ENCODE measurements at regions not wholly inside any gene's neighbourhood (a gene's known extent, or its start where the extent isn't known, plus 50 kb on each side); places are given as distances from the start of the nearest gene placed in this dataset.
"Not testable (repeated sequence)": the region's sequence is repeated elsewhere in the genome, so short reads cannot be mapped to it uniquely, and the experiment has no call there.

DNA sequence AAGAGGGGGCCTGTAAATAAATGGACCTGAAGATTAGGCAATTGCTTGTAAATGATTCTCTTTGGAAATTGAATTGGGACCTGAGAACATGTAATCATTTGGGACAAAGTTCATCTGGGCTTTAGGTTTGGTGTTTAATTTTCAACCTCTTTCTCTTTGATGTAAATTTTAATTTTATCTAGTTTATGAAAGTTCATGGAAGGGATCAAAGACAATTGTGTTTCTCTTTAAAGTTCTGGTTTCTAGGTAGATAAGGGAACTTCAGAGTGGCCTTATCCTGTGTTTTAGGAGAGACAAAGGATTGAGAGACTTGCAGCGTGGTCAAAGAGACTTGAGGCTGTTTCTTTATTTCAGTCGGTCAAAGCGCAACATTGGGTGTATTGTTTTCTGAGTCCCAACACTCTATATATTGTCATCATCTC, 1108.3 kb downstream of the TBL1XR1 start:
- intact Hi-C loops (cut with micrococcal nuclease), result no loop called here

DNA sequence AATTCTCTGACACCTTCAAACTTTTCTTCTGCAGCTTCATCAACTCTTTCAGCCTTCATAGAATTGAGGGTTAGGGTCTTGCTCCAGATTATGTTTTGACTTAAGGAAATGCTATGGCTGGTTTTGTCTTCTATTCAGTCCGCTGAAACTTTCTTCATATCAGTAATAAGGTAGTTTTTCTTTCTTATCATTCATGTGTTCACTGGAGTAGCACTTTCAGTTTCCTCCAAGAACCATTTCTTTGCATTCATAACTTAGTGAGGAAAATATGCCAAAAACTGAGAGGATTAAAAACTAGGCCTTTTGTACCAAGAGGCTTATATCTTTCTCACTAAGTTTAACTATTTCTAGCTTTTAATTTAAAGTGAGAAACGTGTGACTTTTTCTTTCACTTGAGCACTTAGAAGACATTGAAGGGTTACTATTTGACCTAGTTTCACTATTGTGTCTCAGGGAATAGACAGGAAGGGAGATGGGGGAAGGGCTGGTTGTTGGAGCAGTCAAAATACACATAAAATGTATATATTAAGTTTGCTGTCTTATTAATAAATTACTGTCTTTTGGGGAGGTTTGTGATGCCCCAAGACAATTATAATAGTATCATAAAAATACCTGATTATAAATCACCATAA, 1110.1 kb downstream of the TBL1XR1 start:
- intact Hi-C loops (cut with micrococcal nuclease), result no loop called here

DNA sequence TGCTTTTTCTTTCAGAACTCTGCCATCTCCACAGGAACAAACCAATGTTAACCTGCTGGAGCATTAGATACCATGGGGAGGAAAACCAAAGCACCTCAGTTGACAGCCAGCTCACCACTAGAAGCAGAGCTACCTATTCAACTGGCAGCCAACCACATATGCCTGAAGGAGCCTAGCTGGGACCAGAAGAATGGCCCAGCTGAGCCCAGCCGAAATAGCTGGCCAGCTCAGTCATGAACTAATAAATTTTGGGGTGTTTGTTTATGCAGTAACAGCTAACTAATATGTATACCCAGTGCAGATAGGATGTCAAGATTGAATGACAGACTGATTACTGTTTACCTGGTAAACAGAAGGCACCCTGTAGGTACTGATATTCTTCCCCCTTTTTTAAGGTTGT, 1117.5 kb downstream of the TBL1XR1 start:
- intact Hi-C loops (cut with micrococcal nuclease), result no loop called here

DNA sequence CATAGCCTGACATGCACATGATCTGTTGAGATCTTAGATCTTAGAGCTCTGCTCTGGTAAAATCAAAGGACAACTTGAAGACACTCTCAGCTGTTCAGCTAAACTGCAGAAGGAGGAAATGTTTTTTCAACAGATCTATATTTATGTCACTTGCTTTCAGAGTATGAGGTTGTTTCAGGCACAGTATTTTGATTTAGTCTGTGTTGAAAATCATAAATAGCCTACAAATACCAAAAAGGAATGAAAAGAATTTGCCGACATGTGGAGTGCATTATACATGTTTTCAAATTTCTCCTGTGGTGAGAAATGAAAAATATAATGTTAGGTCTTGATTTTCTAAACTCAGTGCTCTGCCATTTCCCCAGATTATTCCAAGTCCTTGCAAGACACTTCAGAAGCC, 1118.4 kb downstream of the TBL1XR1 start:
- intact Hi-C loops (cut with micrococcal nuclease), result no loop called here

DNA sequence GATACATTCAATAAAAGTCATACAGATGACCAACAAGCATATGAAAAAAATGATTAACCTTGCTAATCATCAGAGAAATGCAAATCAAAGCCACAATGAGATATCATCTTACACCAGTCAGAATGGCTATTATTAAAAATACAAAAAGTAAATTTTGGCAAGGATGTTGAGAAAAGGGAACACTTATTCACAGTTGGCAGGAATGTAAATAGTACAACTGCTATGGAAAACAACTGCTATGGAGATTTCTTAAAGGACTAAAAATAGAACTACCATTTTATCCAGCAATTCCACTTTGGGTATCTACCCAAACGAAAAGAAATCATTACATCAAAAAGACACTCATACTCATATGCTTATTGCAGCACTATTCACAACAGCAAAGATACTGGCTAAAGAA, 1121.8 kb downstream of the TBL1XR1 start:
- intact Hi-C loops (cut with micrococcal nuclease), result no loop called here

DNA sequence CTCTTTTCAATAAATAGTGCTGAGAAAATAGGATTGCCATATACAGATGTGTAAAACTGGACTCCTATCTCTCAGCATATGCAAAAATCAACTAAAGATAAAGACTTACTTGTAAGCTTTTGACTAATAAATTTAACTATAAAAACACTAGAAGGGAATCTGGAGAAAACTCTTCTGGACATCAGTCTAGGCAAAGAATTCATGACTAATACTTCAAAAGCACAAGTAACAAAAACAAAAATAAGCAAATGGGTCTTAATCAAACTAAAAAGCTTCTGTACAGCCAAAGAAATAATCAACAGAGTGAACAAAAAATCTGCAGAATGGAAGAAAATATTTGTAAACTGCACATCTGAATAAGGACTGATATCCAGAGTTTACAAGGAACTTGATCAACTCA, 1122.2 kb downstream of the TBL1XR1 start:
- intact Hi-C loops (cut with micrococcal nuclease), result no loop called here

DNA sequence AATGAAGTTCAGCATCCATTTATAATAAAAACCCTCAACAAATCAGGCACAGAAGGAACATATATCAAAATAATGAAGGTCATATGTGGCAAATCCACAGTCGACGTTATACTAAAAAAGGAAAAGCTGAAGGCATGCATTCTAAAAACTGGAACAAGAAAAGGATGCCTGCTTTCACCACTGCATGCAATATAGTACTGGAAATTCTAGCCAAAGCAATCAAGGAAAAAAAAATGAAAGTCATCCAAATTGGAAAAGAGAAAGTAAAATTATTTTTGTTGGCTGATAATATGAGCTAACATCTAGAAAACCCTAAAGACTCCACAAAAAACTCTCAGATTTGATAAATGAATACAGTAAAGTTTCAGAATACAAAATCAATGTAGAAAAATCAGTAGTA, 1123.2 kb downstream of the TBL1XR1 start:
- intact Hi-C loops (cut with micrococcal nuclease), result no loop called here

DNA sequence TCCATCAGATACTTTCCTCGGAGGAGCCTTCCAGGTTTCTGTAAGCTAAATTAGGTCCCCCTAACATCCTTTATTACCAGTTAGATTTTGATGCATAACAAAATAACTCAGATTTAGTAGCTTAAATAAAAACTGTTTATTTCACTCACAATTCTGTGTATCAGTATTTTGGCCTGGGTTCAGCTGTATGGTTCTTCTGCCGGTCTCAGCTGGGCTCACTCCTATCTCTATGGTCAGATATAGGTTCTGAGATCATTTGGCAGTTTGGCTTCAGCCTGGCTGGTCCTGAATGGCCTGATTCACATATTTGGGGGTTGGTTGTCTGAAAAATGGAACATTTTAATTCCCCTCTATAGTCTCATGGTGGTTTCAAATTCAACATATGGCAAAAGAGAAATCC, 1125.3 kb downstream of the TBL1XR1 start:
- intact Hi-C loops (cut with micrococcal nuclease), result no loop called here

DNA sequence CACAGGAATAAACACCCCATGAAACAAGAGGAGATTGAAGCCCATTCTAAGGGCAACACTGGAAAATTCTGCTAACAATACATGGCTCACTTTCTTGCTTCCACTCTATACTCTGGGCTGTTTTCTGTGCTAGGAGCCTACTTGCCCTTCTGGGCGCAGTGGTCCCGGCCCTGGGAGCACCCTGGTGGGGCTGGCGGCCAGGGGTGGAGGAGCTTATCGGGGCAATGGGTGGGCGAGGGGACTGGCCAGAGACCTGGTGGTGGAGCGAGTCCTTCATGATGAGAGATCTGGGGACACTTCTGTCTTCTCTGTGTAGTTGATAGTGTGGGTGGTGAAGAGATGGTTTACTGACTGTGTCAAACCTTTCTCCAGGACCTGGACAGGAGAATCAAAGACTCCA, 1128.5 kb downstream of the TBL1XR1 start:
- intact Hi-C loops (cut with micrococcal nuclease), result no loop called here

DNA sequence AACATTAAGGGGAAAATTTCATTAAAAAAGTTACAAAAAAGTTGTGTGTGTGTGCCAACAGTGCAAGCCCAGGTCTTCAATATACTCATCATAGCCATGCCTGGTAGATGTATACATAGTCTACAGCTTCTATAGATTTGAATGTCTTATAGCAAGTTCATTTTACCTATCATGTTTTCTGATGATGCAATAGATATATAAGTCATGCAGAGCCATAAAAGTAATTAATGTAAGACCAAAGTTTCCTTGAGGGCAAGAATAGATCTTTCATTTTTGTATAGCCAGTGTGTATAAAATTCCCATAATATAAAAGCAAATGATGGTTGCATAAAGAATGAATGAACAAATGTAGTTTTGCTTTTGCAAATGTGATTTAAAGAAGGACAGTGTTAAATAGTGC, 1138.4 kb downstream of the TBL1XR1 start:
- intact Hi-C loops (cut with micrococcal nuclease), result no loop called here

DNA sequence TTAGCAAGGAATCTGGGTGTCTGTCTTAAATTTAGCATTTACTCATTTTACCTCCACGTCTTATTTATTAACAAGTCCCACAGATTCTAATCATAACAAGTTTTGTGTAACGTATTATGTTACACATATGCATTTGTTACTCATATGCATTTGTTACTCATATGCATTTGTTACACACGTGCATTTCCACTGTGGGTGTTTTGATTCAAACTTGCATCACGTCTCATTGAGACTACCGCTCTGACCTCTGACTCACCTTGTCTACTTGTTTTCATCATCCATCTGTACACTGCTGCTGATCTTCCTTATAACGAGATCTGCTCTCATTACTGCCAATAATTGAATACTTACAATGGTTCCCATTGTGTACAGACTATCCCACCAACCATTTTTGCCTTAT, 1141.4 kb downstream of the TBL1XR1 start:
- intact Hi-C loops (cut with micrococcal nuclease), result no loop called here

DNA sequence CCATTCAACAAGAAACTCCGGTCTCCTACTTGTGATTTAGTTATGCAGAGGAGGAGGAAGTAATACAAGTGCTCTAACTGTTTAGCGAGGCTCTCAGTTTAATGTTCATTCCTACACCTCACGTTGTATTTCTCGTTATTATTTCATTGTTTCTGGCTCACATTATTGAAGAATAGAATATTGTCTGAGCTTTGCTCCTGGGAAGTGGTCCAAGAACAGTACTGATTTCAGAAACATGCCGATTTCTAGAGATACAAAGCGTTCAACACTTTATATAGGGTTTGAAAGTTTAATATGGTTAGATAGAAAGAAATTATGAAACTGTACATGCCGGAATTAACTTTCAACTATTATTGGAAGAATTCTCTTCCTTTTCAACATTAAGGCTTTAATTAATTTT, 1145.5 kb downstream of the TBL1XR1 start:
- intact Hi-C loops (cut with micrococcal nuclease), result no loop called here

DNA sequence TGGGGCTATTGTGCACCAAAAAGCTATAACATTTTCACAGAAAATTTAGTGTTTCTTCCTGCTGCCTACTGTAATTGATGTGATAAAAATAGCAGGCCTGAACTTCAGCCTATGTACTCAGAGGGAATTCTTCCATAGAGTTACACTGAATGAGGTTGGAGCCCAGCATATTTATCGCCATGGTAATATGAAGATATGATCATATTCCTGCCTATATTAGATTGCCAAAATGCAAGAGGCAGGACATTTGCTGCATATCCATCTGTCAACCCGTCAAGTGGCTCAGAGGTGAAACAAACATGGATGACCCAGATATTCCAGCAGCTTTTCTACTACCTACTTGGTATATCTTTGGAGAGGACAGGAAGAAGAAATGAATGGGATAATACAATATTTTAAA, 1150.6 kb downstream of the TBL1XR1 start:
- intact Hi-C loops (cut with micrococcal nuclease), result no loop called here

DNA sequence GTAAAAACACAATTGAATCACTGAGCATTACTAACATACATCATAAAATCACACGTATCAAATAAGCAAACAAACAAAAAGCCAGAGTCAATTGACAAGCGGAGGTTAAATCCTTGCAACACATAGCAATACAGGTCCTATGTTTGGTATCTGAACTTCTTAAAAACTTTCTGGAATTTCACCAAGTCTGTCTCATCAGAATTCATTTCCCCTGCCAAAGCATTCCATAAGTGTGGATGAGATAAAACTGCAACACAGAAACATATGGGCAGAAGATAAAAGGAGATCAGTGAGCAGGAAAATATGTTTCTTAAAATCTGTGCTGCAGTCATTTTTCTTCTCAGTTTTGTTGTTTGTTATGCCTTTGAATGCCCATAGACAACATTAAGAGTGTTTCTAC, 1155.5 kb downstream of the TBL1XR1 start:
- intact Hi-C loops (cut with micrococcal nuclease), result no loop called here

DNA sequence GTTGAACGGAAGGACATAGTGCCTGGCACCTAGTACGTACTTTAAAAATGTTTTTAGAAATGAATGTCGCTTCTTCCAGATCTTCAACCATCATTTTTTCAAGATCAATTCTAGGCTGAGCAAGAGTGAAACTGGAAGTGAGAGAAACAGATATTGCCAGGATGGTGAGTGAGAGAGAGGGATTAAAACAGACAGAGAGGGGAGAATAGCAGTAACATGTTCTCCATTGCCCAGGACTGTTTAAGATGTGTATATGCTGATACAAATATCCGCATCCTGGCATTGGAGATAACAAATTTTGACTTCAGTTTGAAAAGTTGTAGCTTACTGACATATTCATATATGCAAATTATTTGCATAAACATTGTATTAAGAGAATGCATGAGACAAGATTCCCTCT, 1156.1 kb downstream of the TBL1XR1 start:
- intact Hi-C loops (cut with micrococcal nuclease), result no loop called here

DNA sequence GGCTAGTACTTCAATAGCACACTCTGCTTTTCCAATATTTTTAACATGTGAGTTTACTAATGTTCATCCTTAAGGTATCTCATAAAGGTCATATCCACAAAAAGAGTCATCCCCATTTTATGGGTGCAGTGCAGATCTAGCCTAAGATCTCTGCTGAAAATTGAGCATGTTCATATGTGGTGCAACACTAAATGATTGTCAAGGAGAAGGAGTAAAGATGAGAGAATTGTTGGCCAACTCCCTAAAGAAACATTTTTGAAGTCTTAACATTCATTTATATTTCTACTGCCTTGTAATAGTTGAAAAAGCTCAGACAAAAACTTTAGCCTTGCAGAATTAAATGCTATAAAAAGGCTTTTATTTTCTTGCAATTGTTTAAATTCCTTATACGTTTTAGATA, 1159.6 kb downstream of the TBL1XR1 start:
- intact Hi-C loops (cut with micrococcal nuclease), result no loop called here

DNA sequence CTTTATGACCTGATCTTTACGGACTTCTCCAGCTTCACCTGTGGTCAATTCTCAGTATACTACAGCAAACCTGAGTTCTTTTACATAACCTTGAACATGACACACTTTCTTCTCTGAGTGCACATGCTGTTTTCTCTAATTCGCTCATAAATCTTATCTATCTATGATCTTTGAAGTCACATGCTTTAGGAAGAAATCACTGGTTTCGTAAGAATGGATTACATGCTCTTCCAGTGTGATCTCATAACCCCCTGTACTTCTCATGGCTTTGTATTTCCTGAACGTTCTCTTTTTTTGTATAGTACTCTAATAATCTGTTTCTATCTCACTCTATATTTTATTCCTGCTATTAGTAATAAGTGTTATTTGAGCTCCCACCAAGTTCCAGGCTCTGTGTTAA, 1165.2 kb downstream of the TBL1XR1 start:
- intact Hi-C loops (cut with micrococcal nuclease), result no loop called here

DNA sequence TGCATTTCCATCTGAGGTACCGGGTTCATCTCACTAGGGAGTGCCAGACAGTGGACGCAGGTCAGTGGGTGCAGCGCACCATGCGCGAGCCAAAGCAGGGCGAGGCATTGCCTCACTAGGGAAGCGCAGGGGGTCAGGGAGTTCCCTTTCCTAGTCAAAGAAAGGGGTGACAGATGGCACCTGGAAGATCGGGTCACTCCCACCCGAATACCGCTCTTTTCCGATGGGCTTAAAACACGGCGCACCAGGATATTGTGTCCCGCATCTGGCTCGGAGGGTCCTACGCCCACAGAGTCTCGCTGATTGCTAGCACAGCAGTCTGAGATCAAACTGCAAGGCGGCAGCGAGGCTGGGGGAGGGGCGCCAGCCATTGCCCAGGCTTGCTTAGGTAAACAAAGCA, 1157.1 kb downstream of the NAALADL2 start:
- intact Hi-C loops (cut with micrococcal nuclease), result not testable (repeated sequence)

DNA sequence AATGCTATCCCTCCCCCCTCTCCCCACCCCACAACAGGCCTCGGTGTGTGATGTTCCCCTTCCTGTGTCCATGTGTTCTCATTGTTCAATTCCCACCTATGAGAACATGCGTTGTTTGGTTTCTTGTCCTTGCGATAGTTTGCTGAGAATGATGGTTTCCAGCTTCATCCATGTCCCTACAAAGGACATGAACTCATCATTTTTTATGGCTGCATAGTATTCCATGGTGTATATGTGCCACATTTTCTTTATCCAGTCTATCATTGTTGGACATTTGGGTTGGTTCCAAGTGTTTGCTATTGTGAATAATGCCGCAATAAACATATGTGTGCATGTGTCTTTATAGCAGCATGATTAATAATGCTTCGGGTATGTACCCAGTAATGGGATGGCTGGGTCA, 1156.1 kb downstream of the NAALADL2 start:
- intact Hi-C loops (cut with micrococcal nuclease), result not testable (repeated sequence)

DNA sequence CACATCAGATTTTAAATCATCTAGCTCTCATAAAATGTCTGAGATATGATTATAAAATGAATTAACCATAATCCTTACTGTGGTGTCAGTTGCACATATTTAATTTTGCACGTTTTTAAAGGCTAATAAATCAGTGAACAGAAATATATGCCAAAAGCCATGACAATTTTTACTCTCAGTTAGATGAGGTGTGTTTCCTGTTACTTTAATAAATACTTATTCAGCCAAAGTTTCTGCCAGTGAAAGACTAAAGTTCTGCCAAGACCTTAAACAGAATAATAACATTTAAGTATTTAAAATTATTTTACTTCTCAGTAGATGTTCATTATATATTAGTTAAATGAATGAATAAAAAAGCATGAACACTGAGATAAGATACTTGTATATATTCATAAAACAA, 1150.1 kb downstream of the NAALADL2 start:
- intact Hi-C loops (cut with micrococcal nuclease), result no loop called here

DNA sequence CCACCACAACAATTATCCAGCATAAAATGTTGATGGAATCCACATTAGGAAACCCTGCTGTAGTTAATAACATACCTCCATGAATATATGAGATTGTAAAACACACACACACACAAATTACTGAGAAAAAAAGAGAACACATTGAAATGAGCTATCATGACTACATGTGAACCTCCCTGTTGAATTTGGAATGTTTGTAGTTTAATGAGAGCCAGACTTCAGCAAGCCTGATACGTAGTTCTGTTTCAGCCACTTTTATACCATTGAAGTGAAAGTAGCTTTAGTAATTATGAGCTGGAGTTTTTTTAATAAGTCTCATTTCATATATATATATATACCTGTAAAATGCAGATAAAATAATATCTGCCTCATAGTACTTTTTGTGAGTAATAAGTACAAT, 1146.4 kb downstream of the NAALADL2 start:
- intact Hi-C loops (cut with micrococcal nuclease), result no loop called here

DNA sequence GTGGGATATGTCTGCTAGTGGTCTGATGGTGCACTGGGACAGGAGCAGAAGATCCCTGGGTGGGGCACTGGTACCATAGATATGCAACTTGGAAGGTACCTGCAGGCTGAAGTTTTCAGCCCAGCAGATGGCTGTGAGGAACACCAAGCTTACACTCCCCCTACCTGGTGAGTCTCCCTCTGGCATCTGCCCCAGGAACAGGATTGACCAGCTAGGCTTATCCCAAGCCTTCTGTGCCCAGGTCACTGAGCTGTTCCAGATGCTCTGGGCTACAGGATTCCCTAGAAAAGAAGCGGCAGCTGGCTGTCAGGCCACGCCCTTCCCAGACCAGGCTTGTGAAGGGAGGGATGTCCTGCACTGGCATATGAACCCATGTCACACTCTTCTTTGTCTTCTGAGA, 1130.0 kb downstream of the NAALADL2 start:
- intact Hi-C loops (cut with micrococcal nuclease), result no loop called here

DNA sequence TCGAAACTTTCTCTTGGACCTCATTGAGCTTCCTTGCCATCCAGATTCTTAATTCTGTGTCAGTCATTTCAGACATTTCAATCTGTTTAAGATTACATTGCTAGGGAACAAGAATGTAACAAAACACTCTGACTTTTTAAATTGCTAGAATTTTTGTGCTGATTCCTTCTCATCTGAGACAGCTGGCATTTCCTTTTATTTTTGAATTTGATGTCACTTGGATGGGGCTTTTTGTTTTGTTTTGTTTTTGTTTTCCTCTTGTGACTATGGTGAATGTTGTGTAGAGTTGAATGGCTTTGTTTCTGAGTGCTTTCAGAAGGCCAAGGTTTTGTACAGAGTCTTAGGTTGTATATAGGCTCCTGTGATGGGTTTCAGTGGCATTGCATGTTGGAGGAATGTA, 1129.3 kb downstream of the NAALADL2 start:
- intact Hi-C loops (cut with micrococcal nuclease), result no loop called here

DNA sequence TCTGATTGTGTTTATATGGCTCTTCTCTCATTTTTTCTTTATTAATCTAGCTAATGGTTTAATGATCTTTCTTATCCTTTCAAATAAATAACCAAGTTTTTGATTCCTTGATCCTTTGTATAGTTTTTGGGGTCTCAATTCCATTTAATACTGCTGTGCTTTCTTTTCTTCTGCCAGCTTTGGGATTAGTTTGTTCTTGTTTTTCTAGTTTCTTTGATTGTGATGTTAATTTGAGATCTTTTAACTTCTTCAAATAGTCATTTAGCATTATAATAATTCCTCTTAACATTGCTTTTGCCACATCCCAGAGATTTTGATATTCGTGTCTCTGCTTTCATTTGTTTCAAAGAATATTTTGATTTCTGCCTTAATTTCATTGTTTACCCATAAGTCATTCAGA, 1126.6 kb downstream of the NAALADL2 start:
- intact Hi-C loops (cut with micrococcal nuclease), result no loop called here

Measured in T-helper 1 cell treated with Interleukin-12 subunit alpha and Interleukin-12 subunit beta and Interleukin-4 antibody, amounts not matched to agents 30 ng/mL and 1 ng/mL, for 36 hours (primary cell).